Neural cell (in vitro differentiated cells): ENCODE measurements at regions not wholly inside any gene's neighbourhood (a gene's known extent, or its start where the extent isn't known, plus 50 kb on each side); places are given as distances from the start of the nearest gene placed in this dataset.

Experiments used
- H2AFZ ChIP-seq: fragments of 200-600, 300-800 bp; sonication (generic), shearing (Covaris generic); 2 replicates; pipeline ENCODE4 v1.6.0; 2014; ENCODE audit warnings: low read depth, mild to moderate bottlenecking, antibody characterized with exemption, low read length, moderate library complexity
- H3F3A ChIP-seq: fragments of 200-600 bp; shearing (Covaris generic); 2 replicates; pipeline ENCODE4 v1.6.1; 2016; ENCODE audit warnings: mild to moderate bottlenecking, moderate library complexity, mixed read lengths, antibody characterized with exemption, low read length; ENCODE audit not compliant: insufficient read depth, poor library complexity, severe bottlenecking
- H3K27ac ChIP-seq: fragments of 200-600, 300-800 bp; sonication (generic), shearing (Covaris generic); 2 replicates; pipeline ENCODE4 v1.5.1; 2014; ENCODE audit warnings: mild to moderate bottlenecking, low read length, moderate library complexity
- H3K27me3 ChIP-seq: fragments of 300-800, 200-600 bp; sonication (generic), shearing (Covaris generic); 2 replicates; pipeline ENCODE4 v1.6.0; 2014; ENCODE audit warnings: mild to moderate bottlenecking, low read depth, low read length, moderate library complexity; ENCODE audit not compliant: insufficient read depth
- H3K36me3 ChIP-seq: fragments of 300-800, 200-600 bp; sonication (generic), shearing (Covaris generic); 2 replicates; pipeline ENCODE4 v1.5.1; 2014; ENCODE audit warnings: mild to moderate bottlenecking, antibody characterized with exemption, low read length, moderate library complexity; ENCODE audit not compliant: insufficient read depth
- H3K4me2 ChIP-seq: fragments of 300-800, 200-600 bp; sonication (generic), shearing (Covaris generic); 2 replicates; pipeline ENCODE4 v1.6.0; 2014; ENCODE audit warnings: mild to moderate bottlenecking, low read length
- H3K4me3 ChIP-seq: fragments of 300-800, 200-600 bp; sonication (generic), shearing (Covaris generic); 2 replicates; pipeline ENCODE4 v1.5.1; 2014; ENCODE audit warnings: mild to moderate bottlenecking, low read length, moderate library complexity
- H3K79me2 ChIP-seq: fragments of 200-600 bp; shearing (Covaris generic); replicated peaks from 2 replicates; pipeline ENCODE4 v1.6.0; 2014; ENCODE audit warnings: mild to moderate bottlenecking, low read length, moderate library complexity; ENCODE audit not compliant: insufficient read depth
- H3K9ac ChIP-seq: fragments of 300-800, 200-600 bp; sonication (generic), shearing (Covaris generic); 2 replicates; pipeline ENCODE4 v1.6.1; 2016; ENCODE audit warnings: mild to moderate bottlenecking, low read length, mixed read lengths
- H3K9me2 ChIP-seq: fragments of 200-600 bp; shearing (Covaris generic); 2 replicates; pipeline ENCODE4 v1.6.1; 2016; ENCODE audit warnings: mild to moderate bottlenecking, low read length, mixed read lengths; ENCODE audit not compliant: insufficient read depth
- H3K9me3 ChIP-seq: fragments of 200-600, 300-800 bp; sonication (generic), shearing (Covaris generic); 2 replicates; pipeline ENCODE4 v1.6.1; 2016; ENCODE audit warnings: mild to moderate bottlenecking, mixed run types, low read length, moderate library complexity, mixed read lengths
- H4K20me1 ChIP-seq: fragments of 200-600 bp; shearing (Covaris generic); 2 replicates; pipeline ENCODE4 v1.6.1; 2016; ENCODE audit warnings: mild to moderate bottlenecking, mixed run types; ENCODE audit not compliant: insufficient read depth
- CTCF ChIP-seq: fragments of 450-650 bp; IDR thresholded peaks from 2 replicates; pipeline ENCODE4 v1.5.1; 2014; ENCODE audit warnings: antibody characterized with exemption, mild to moderate bottlenecking, moderate library complexity; ENCODE audit not compliant: poor library complexity, severe bottlenecking
- EP300 ChIP-seq: fragments of 450-650 bp; conservative IDR thresholded peaks from 2 replicates; pipeline ENCODE4 v1.6.1; 2014; ENCODE audit warnings: antibody characterized with exemption, mild to moderate bottlenecking, moderate library complexity; ENCODE audit not compliant: poor library complexity, severe bottlenecking
- EZH2 ChIP-seq: fragments of 200-600, 300-800 bp; shearing (Covaris generic), sonication (generic); IDR thresholded peaks from 2 replicates; pipeline ENCODE4 v1.6.1; 2014; ENCODE audit warnings: antibody characterized with exemption, low read length, borderline replicate concordance, mild to moderate bottlenecking; ENCODE audit not compliant: insufficient read depth, poor library complexity, severe bottlenecking
- MXI1 ChIP-seq: fragments of 450-650 bp; conservative IDR thresholded peaks from 2 replicates; pipeline ENCODE4 v1.6.1; 2014; ENCODE audit warnings: antibody characterized with exemption, mild to moderate bottlenecking; ENCODE audit not compliant: poor library complexity, severe bottlenecking
- POLR2AphosphoS5 ChIP-seq: IDR thresholded peaks from 2 replicates; pipeline ENCODE4 v1.6.1; 2012
- RAD21 ChIP-seq: fragments of 450-650 bp; conservative IDR thresholded peaks from 2 replicates; pipeline ENCODE4 v1.6.1; 2014; ENCODE audit warnings: antibody characterized with exemption, mild to moderate bottlenecking, moderate library complexity
- REST ChIP-seq: IDR thresholded peaks from 2 replicates; pipeline ENCODE4 v1.6.1; 2012; ENCODE audit warnings: borderline replicate concordance
- SMC3 ChIP-seq: fragments of 450-650 bp; conservative IDR thresholded peaks from 2 replicates; pipeline ENCODE4 v1.6.1; 2014; ENCODE audit warnings: antibody characterized with exemption, mild to moderate bottlenecking, moderate library complexity; ENCODE audit not compliant: poor library complexity
- TAF1 ChIP-seq: IDR thresholded peaks from 2 replicates; pipeline ENCODE4 v1.6.1; 2012; ENCODE audit warnings: low read depth

DNA sequence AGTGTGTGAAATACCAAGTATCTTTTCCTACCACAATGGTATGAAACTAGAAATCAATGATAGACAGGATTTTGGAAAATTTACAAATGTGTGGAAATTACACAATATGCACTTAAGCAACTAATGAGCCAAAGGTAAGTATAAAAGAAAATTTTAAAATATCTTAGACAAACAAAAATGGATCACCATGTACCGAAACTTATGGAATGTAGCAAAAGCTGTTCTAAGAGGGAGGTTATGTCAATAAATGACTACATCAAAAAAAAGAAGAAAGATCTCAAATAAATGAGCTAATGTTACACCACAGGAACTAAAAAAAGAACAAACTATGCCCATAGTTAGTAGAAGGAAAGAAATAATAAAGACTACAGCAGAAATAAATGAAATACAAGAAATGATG, 1084.1 kb downstream of the TECRL start (continued):
- TF ChIP-seq MXI1, result no peak
- TF ChIP-seq EP300, result no peak

GRCh38 chr4:63316633-63317032, 1092.6 kb downstream of the TECRL start:
- Histone ChIP-seq H2AFZ (no peak overlapping the region), H4K20me1 (no peaks in the 10 kb centered on the region), H3K79me2 (no peaks in the 10 kb centered on the region), H3K4me2 (no peak overlapping the region), H3K36me3 (no peaks in the 10 kb centered on the region), H3K9me2 (no peaks in the 10 kb centered on the region), H3K27me3 (no peaks in the 10 kb centered on the region), H3K9ac (no peak overlapping the region), H3K4me3 (no peak overlapping the region), H3F3A (no peaks in the 10 kb centered on the region), H3K9me3 (no peaks in the 10 kb centered on the region), H3K27ac (no peak overlapping the region)
- no peak for TF ChIP-seq CTCF
- TF ChIP-seq TAF1, result no peak
- TF ChIP-seq MXI1, result no peak
- TF ChIP-seq EP300, result no peak
- TF ChIP-seq SMC3, result no peak
- no peak for TF ChIP-seq RAD21
- no peak for TF ChIP-seq EZH2
- TF ChIP-seq POLR2AphosphoS5, result no peak
- no peak for TF ChIP-seq REST

DNA sequence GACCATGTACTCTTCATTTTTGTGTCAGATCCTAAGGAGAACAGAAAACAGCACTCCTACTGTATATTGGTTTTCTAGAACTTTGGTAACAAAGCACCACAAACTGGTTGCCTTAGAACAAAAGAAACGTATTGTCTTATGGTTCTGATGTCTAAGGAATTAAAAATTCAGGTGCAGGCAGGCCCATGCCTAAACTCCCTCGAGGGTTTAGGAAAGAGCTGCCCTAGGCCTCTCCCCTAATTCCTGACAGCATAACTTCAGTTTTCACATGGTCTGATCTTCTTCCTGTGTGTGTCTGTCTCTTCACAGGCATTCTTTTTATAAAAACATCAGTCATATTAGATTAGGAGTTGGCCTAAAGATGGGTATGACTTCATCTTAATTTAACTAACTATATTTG, 1093.6 kb downstream of the TECRL start:
- Histone ChIP-seq H3K36me3 (no peaks in the 10 kb centered on the region), H3K27ac (no peak overlapping the region), H3K9me2 (no peaks in the 10 kb centered on the region), H3K4me2 (no peak overlapping the region), H3K9me3 (no peaks in the 10 kb centered on the region), H2AFZ (no peak overlapping the region), H3K27me3 (no peaks in the 10 kb centered on the region), H3K79me2 (no peaks in the 10 kb centered on the region), H3F3A (no peaks in the 10 kb centered on the region), H4K20me1 (no peaks in the 10 kb centered on the region), H3K4me3 (no peak overlapping the region), H3K9ac (no peak overlapping the region)
- TF ChIP-seq RAD21, result no peak
- no peak for TF ChIP-seq SMC3
- no peak for TF ChIP-seq POLR2AphosphoS5
- no peak for TF ChIP-seq REST
- no peak for TF ChIP-seq EZH2
- no peak for TF ChIP-seq TAF1
- TF ChIP-seq CTCF, result no peak
- no peak for TF ChIP-seq MXI1
- TF ChIP-seq EP300, result no peak
